HCT116 (cell line): ENCODE measurements at regions not wholly inside any gene's neighbourhood (a gene's known extent, or its start where the extent isn't known, plus 50 kb on each side); places are given as distances from the start of the nearest gene placed in this dataset.

Experiments
- ATAC-seq: fragments of 200-7000 bp; cut with Tn5 transposase; 2 replicates; pipeline ENCODE4 v1.9.1; 2020; ENCODE audit warnings: mild to moderate bottlenecking, moderate library complexity
- BruUV-seq: library from RNA; stranded (reverse); fragments of 400-500 nt; replicated peaks from 2 replicates; lab custom pipeline; 2021; lab: Mats Ljungman, UMichigan
- CTCF ChIA-PET: fragments of 300-600 bp; sonication (Branson Sonifier 250); formaldehyde crosslinking; loops from one replicate; lab custom pipeline; 2021; ENCODE audit warnings: antibody characterized with exemption; lab: Charles Lee
- POLR2A ChIA-PET: fragments of 300-600, 350-600 bp; sonication (Branson Sonifier 250); formaldehyde crosslinking; loops from one replicate; lab custom pipeline; 2021; ENCODE audit warnings: antibody characterized with exemption; lab: Charles Lee
- RAD21 ChIA-PET, 2 experiments: fragments of 300-600 bp; sonication (Branson Sonifier 250); formaldehyde crosslinking; loops; one replicate each; lab custom pipeline; 2023; ENCODE audit warnings: low total read pairs in 2 of 2; ENCODE audit not compliant: uncharacterized antibody in 2 of 2, unreplicated experiment in 2 of 2, low non-redundant PET in 1 of 2; lab: Charles Lee
- DNase-seq: peaks from one replicate; pipeline ENCODE4 v3.0.0-alpha.2; 2010; ENCODE audit warnings: low read depth, low spot score
- H2AFZ ChIP-seq: fragments of 200-600 bp; shearing (Covaris generic), sonication (generic); 2 replicates; pipeline ENCODE4 v1.6.1; 2017; ENCODE audit warnings: low read depth, mixed run types, mixed read lengths, antibody characterized with exemption, low read length; ENCODE audit not compliant: poor library complexity, severe bottlenecking
- H3K27ac ChIP-seq: 2 replicates; pipeline ENCODE4 v1.5.1; 2012; ENCODE audit warnings: low read depth, low read length
- H3K27me3 ChIP-seq: fragments of 200-600 bp; sonication (generic); 2 replicates; pipeline ENCODE4 v1.6.1; 2016; ENCODE audit warnings: mixed run types, low read length, mixed read lengths; ENCODE audit not compliant: insufficient read depth
- H3K36me3 ChIP-seq, 2 experiments: fragments of 200-500 bp in 1 of 2; fragments of 200-600 bp in 1 of 2; sonication (Bioruptor generic) in 1 of 2; sonication (generic) in 1 of 2; 2 replicates each; pipeline versions ENCODE4 v1.5.1 to v1.6.1; 2014 to 2016; ENCODE audit warnings: low read length in 2 of 2, inconsistent platforms in 1 of 2, mixed read lengths in 1 of 2, mixed run types in 1 of 2; ENCODE audit not compliant: insufficient read depth in 2 of 2, control insufficient read depth in 1 of 2
- H3K4me1 ChIP-seq, 2 experiments: fragments of 200-600 bp in 1 of 2; sonication (generic) in 1 of 2; 2 replicates each; pipeline versions ENCODE4 v1.5.1 to v1.6.1; 2012 to 2017; ENCODE audit warnings: low read length in 2 of 2, inconsistent platforms in 1 of 2, mild to moderate bottlenecking in 1 of 2, mixed read lengths in 1 of 2, mixed run types in 1 of 2, moderate library complexity in 1 of 2; ENCODE audit not compliant: insufficient read depth in 2 of 2, control insufficient read depth in 1 of 2
- H3K4me2 ChIP-seq: fragments of 200-600 bp; sonication (generic); 2 replicates; pipeline ENCODE4 v1.6.1; 2017; ENCODE audit warnings: mixed run types, low read length, mixed read lengths
- H3K4me3 ChIP-seq, 2 experiments: fragments of 200-600 bp in 1 of 2; sonication (generic) in 1 of 2; replicated peaks in 1 of 2; 2 replicates each; pipeline ENCODE4 v1.5.1; 2011 to 2016; ENCODE audit warnings: low read length in 2 of 2, control low read depth in 1 of 2, low read depth in 1 of 2, mild to moderate bottlenecking in 1 of 2, mixed read lengths in 1 of 2, mixed run types in 1 of 2
- H3K79me2 ChIP-seq: fragments of 200-600 bp; sonication (generic); 2 replicates; pipeline ENCODE4 v1.6.1; 2017; ENCODE audit warnings: mild to moderate bottlenecking, mixed run types, low read length, moderate library complexity, mixed read lengths; ENCODE audit not compliant: insufficient read depth
- H3K9ac ChIP-seq: fragments of 200-600 bp; sonication (generic); 2 replicates; pipeline ENCODE4 v1.6.1; 2016; ENCODE audit warnings: low read length, mixed read lengths
- H3K9me2 ChIP-seq: fragments of 200-600 bp; sonication (generic), shearing (Covaris generic); 2 replicates; pipeline ENCODE4 v1.6.1; 2017; ENCODE audit warnings: mixed run types, mild to moderate bottlenecking, moderate library complexity; ENCODE audit not compliant: insufficient read depth
- H3K9me3 ChIP-seq, 2 experiments: fragments of 200-500 bp in 1 of 2; fragments of 200-600 bp in 1 of 2; sonication (Bioruptor generic) in 1 of 2; sonication (generic) in 1 of 2; 2 replicates each; pipeline ENCODE4 v1.6.1; 2014 to 2017; ENCODE audit warnings: low read length in 2 of 2, mixed read lengths in 2 of 2, inconsistent platforms in 1 of 2, low read depth in 1 of 2, mild to moderate bottlenecking in 1 of 2, mixed run types in 1 of 2, moderate library complexity in 1 of 2; ENCODE audit not compliant: control insufficient read depth in 1 of 2, insufficient read depth in 1 of 2
- H4K20me1 ChIP-seq: fragments of 200-600 bp; sonication (generic), shearing (Covaris generic); 2 replicates; pipeline ENCODE4 v1.6.1; 2017; ENCODE audit warnings: mixed run types, mild to moderate bottlenecking, moderate library complexity; ENCODE audit not compliant: insufficient read depth
- ATF3 ChIP-seq: IDR thresholded peaks from 2 replicates; pipeline ENCODE4 v1.6.1; 2012
- CBX3 ChIP-seq: IDR thresholded peaks from 2 replicates; pipeline ENCODE4 v1.6.1; 2012; ENCODE audit warnings: low read depth
- CEBPB ChIP-seq: IDR thresholded peaks from 2 replicates; pipeline ENCODE4 v1.6.1; 2012; ENCODE audit warnings: low read depth
- CTCF ChIP-seq, 3 experiments: fragments of 200-600 bp in 1 of 3; sonication (generic) in 1 of 3; IDR thresholded peaks in 2 of 3; conservative IDR thresholded peaks in 1 of 3; 2 replicates each; pipeline ENCODE4 v1.5.1; 2012 to 2017; ENCODE audit warnings: low read depth in 2 of 3, low read length in 2 of 3, antibody characterized with exemption in 1 of 3, borderline replicate concordance in 1 of 3, control low read depth in 1 of 3, mild to moderate bottlenecking in 1 of 3, mixed read lengths in 1 of 3, mixed run types in 1 of 3, moderate library complexity in 1 of 3; ENCODE audit not compliant: insufficient read depth in 1 of 3
- ELF1 ChIP-seq: IDR thresholded peaks from 2 replicates; pipeline ENCODE4 v1.6.1; 2012; ENCODE audit warnings: low read depth, borderline replicate concordance
- EZH2 ChIP-seq: fragments of 200-600 bp; sonication (generic); IDR thresholded peaks from 2 replicates; pipeline ENCODE4 v1.6.1; 2017; ENCODE audit warnings: antibody characterized with exemption, mixed run types
- EZH2phosphoT487 ChIP-seq: fragments of 200-600 bp; IDR thresholded peaks from 2 replicates; pipeline ENCODE4 v1.6.1; 2018; ENCODE audit warnings: antibody characterized with exemption, borderline replicate concordance
- FOSL1 ChIP-seq: IDR thresholded peaks from 2 replicates; pipeline ENCODE4 v1.6.1; 2012; ENCODE audit warnings: low read depth
- JUND ChIP-seq: IDR thresholded peaks from 2 replicates; pipeline ENCODE4 v1.6.1; 2012
- POLR2A ChIP-seq: IDR thresholded peaks from 2 replicates; pipeline ENCODE4 v1.7.0; 2011; ENCODE audit warnings: borderline replicate concordance; ENCODE audit not compliant: insufficient read depth, insufficient read length; ENCODE audit errors: extremely low read depth
- POLR2AphosphoS5 ChIP-seq: IDR thresholded peaks from 2 replicates; pipeline ENCODE4 v1.6.1; 2011; ENCODE audit warnings: mild to moderate bottlenecking, low read depth, low read length, moderate library complexity
- SIN3A ChIP-seq: IDR thresholded peaks from 2 replicates; pipeline ENCODE4 v1.6.1; 2012; ENCODE audit warnings: low read depth
- SP1 ChIP-seq: IDR thresholded peaks from 2 replicates; pipeline ENCODE4 v1.6.1; 2012; ENCODE audit warnings: low read depth
- SRF ChIP-seq: IDR thresholded peaks from 2 replicates; pipeline ENCODE4 v1.6.1; 2012; ENCODE audit warnings: low read depth
- TCF7L2 ChIP-seq: IDR thresholded peaks from 2 replicates; pipeline ENCODE4 v1.7.0; 2011; ENCODE audit warnings: borderline replicate concordance, inconsistent platforms; ENCODE audit not compliant: insufficient read depth, insufficient read length; ENCODE audit errors: extremely low read depth
- YY1 ChIP-seq: IDR thresholded peaks from 2 replicates; pipeline ENCODE4 v1.6.1; 2011; ENCODE audit warnings: low read length, low read depth, moderate library complexity, mild to moderate bottlenecking; ENCODE audit not compliant: insufficient replicate concordance; ENCODE audit errors: extremely low read depth
- ZBTB33 ChIP-seq: IDR thresholded peaks from 2 replicates; pipeline ENCODE4 v1.6.1; 2011; ENCODE audit warnings: mild to moderate bottlenecking, low read length, moderate library complexity; ENCODE audit not compliant: insufficient replicate concordance; ENCODE audit errors: extremely low read depth
- ZFX ChIP-seq: fragments of 450-650 bp; IDR thresholded peaks from 2 replicates; pipeline ENCODE4 v1.6.1; 2017
- ZNF274 ChIP-seq: fragments of 200-500 bp; sonication (Bioruptor generic); IDR thresholded peaks from 2 replicates; pipeline ENCODE4 v1.6.1; 2014; ENCODE audit warnings: mild to moderate bottlenecking, low read depth, low read length, inconsistent platforms
- intact Hi-C: fragments of 100-400 bp; cut with micrococcal nuclease; formaldehyde crosslinking; loops from 2 replicates; pipeline ENCODE4 v1.10.0; 2022
- TF ChIP-seq, protein P1 (sequence below): IDR thresholded peaks from 2 replicates; pipeline ENCODE4 v1.6.1; 2012

DNA sequence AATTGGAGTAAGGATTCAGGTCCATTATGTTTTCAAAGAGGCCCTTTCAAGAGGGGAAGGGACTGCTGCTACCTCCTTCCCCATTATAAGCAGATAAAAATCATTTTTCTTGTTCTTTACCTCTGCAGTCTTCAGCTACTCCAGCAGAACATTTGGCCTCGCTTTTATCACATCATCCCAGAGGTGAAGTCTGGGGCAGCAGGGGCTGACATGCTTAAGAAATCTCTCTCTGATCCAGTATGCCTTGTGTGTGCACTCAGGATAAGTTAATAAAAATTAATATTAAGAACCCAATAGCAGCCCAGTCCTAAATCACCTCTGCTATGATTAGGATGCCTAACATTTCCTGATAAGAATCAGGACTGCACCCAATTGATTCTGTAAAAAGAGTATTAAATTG is 306.9 kb upstream of the NREP start:
- RAD21 ChIA-PET: no interaction called here
- no peak overlapping the region for H3K27ac ChIP-seq
- no peak overlapping the region for H2AFZ ChIP-seq
- BruUV-seq: no TSS peak
- H3K4me3 ChIP-seq: no peak overlapping the region
- intact Hi-C loops: no loop called here
- H3K36me3 ChIP-seq: no peaks in the 10 kb centered on the region
- DNase-seq: no peak
- no peaks in the 10 kb centered on the region for H3K79me2 ChIP-seq
- POLR2A ChIA-PET: no interaction called here
- no peak overlapping the region for H3K4me2 ChIP-seq
- no peak for TF ChIP-seq YY1
- no peak for TF ChIP-seq SP1
- no peak for TF ChIP-seq ZBTB33
- TF ChIP-seq CEBPB: no peak
- no peak for TF ChIP-seq POLR2AphosphoS5
- TF ChIP-seq ATF3: no peak
- TF ChIP-seq CBX3: no peak
- TF ChIP-seq POLR2A: no peak
- no peak for TF ChIP-seq FOSL1
- TF ChIP-seq ZNF274: no peak
- TF ChIP-seq EZH2phosphoT487: no peak
- TF ChIP-seq SIN3A: no peak
- TF ChIP-seq JUND: no peak
- no peak for TF ChIP-seq SRF
- TF ChIP-seq TCF7L2: no peak
- no peak for TF ChIP-seq EZH2
- no peak for TF ChIP-seq CTCF (IDR thresholded peaks at IDR 0.05 in 2 of 3, conservative IDR thresholded peaks at IDR 0.05 in 1 of 3; ENCODE audit: borderline replicate concordance in 1 of 3, insufficient read depth in 1 of 3, low read depth in 2 of 3, low read length in 2 of 3)
- TF ChIP-seq, protein P1, sequence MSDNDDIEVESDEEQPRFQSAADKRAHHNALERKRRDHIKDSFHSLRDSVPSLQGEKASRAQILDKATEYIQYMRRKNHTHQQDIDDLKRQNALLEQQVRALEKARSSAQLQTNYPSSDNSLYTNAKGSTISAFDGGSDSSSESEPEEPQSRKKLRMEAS: no peak
- no peak for TF ChIP-seq ZFX
- TF ChIP-seq ELF1: no peak
- H3K9ac ChIP-seq: no peak overlapping the region
- ATAC-seq: no peak
- CTCF ChIA-PET: no interaction called here
- H3K4me1 ChIP-seq: no peaks in the 10 kb centered on the region
- no peaks in the 10 kb centered on the region for H4K20me1 ChIP-seq
- H3K9me2 ChIP-seq: no peaks in the 10 kb centered on the region
- H3K27me3 ChIP-seq: no peaks in the 10 kb centered on the region
- no peaks in the 10 kb centered on the region for H3K9me3 ChIP-seq
